Myocyte (in vitro differentiated cells): ENCODE measurements at regions not wholly inside any gene's neighbourhood (a gene's known extent, or its start where the extent isn't known, plus 50 kb on each side); places are given as distances from the start of the nearest gene placed in this dataset.

Source experiments
- DNase-seq: peaks from one replicate; pipeline ENCODE4 v3.0.0-alpha.2; 2012; ENCODE audit warnings: low read depth

- DNase-seq, result no peak
Observed at GRCh38 chr20:24792641-24793495, 156.2 kb upstream of the CST7 start.

- DNase-seq, result peak; percentile 22
Observed at GRCh38 chr20:24795436-24795835, 153.6 kb upstream of the CST7 start.

- DNase-seq, result no peak
Observed at GRCh38 chr20:24796236-24796635, 152.8 kb upstream of the CST7 start.

- no peak for DNase-seq
Observed at GRCh38 chr20:24797113-24797512, 152.0 kb upstream of the CST7 start.

- no peak for DNase-seq
Observed at GRCh38 chr20:24797745-24798655, 151.1 kb upstream of the CST7 start.

- peak; percentile 66 for DNase-seq
Observed at GRCh38 chr20:24798930-24799705, 150.0 kb upstream of the CST7 start.

- no peak for DNase-seq
Observed at GRCh38 chr20:24799971-24800580, 149.0 kb upstream of the CST7 start.

- no peak for DNase-seq
Observed at GRCh38 chr20:24802286-24802820, 146.7 kb upstream of the CST7 start.

GRCh38 chr20:24804481-24805206 lies 144.4 kb upstream of the CST7 start:
- no peak for DNase-seq

GRCh38 chr20:24805456-24806238 lies 143.4 kb upstream of the CST7 start:
- DNase-seq, result no peak

GRCh38 chr20:24806705-24807676 lies 142.1 kb upstream of the CST7 start:
- no peak for DNase-seq

GRCh38 chr20:24808616-24809015 lies 140.5 kb upstream of the CST7 start:
- DNase-seq, result no peak

GRCh38 chr20:24809606-24810005 lies 139.5 kb upstream of the CST7 start:
- DNase-seq, result no peak

- no peak for DNase-seq
Observed at GRCh38 chr20:24810676-24811407, 138.2 kb upstream of the CST7 start.

- DNase-seq, result no peak
Observed at GRCh38 chr20:24812373-24812772, 136.7 kb upstream of the CST7 start.

- DNase-seq, result no peak
Observed at GRCh38 chr20:24813080-24813479, 136.0 kb upstream of the CST7 start.

GRCh38 chr20:24813496-24813895 lies 135.6 kb upstream of the CST7 start:
- no peak for DNase-seq
